ENCODE measurements at regions not wholly inside any gene's neighbourhood (a gene's known extent, or its start where the extent isn't known, plus 50 kb on each side); places are given as distances from the start of the nearest gene placed in this dataset.
A peak's percentile ranks its signal among the peaks of the same experiment; 100 is the strongest.

DNA sequence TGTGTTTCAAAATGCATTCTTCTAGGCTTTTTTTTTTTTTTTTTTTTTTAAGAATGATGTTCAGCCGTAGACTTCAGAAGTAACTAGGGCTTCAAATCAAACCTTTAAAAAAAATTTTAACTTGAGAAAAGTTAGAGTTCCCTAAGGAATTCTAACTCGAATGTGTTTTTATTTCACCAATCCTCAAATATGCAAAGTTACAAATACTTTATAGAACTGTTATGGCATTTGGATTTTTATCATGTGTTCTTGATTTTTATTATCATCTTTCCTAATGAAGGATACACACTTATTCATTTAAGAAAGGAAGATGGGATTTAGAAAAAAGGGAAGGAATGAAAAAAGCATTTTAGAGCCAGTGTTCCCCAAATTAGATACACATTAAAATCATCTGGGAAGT lies 200.6 kb upstream of the LDB2 start:
- Histone ChIP-seq H3K4me3 (ENCODE audit: low read depth, low read length) (no peak overlapping the region), H3K79me1 (ENCODE audit: low read length) (no peaks in the 10 kb centered on the region), H3K9me3 (ENCODE audit: insufficient read depth, low read depth, low read length) (no peaks in the 10 kb centered on the region), H2AK5ac (ENCODE audit: low read length) (no peak overlapping the region), H3K4me1 (ENCODE audit: control insufficient read depth in 1 of 2, insufficient read depth in 2 of 2, low read length in 2 of 2) (no peaks in the 10 kb centered on the region), H4K8ac (ENCODE audit: low read depth, low read length) (no peak overlapping the region), H2BK5ac (ENCODE audit: low read depth, low read length, poor library complexity) (no peak overlapping the region), H2AFZ (ENCODE audit: insufficient read depth, low read length, poor library complexity) (no peak overlapping the region), H3K36me3 (ENCODE audit: control insufficient read depth in 1 of 2, insufficient read depth in 2 of 2, low read length in 2 of 2) (no peaks in the 10 kb centered on the region), H3K23ac (ENCODE audit: low read length) (no peak overlapping the region), H3K9ac (ENCODE audit: low read length) (no peak overlapping the region), H3K4ac (ENCODE audit: low read depth, low read length) (no peak overlapping the region), H2BK12ac (ENCODE audit: low read length) (no peak overlapping the region), H3K27ac (ENCODE audit: low read depth, low read length) (no peak overlapping the region), H4K91ac (ENCODE audit: low read depth, low read length) (no peak overlapping the region), H3K14ac (ENCODE audit: low read length) (no peak overlapping the region), H3K18ac (ENCODE audit: low read length) (no peak overlapping the region), H3K27me3 (ENCODE audit: insufficient read depth, low read length) (no peaks in the 10 kb centered on the region), H4K12ac (ENCODE audit: low read depth, low read length) (no peak overlapping the region), H2BK120ac (ENCODE audit: insufficient read depth, low read length, poor library complexity) (no peak overlapping the region), H3K4me2 (ENCODE audit: low read length) (no peak overlapping the region), H3K79me2 (ENCODE audit: control insufficient read depth, insufficient read depth, low read length, poor library complexity) (no peaks in the 10 kb centered on the region)
- no peak for DNase-seq
- WGBS (ENCODE audit: extremely low coverage, insufficient coverage, insufficient read length): no CpG with 5 or more reads among the region's 2 CpGs

DNA sequence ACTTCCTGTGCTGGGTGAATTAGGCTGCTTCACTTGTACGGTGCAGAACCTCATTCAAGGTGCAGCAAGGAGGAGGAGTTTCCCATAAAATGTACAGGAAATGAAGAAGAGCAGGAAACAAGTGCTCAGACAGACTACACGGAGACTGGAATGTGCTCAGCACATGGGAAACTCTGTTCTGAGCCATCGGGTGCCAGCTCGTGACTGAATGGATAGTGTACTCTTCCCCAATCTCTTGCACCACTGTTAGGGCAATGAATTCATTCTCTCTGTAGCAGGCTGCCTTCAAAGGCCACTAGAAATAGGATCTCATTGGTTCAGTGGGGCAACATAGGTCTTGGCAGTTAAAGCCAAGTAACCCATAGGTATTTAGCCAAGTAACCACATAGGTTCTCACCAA lies 200.0 kb upstream of the LDB2 start:
- no peak overlapping the region for H3K27ac ChIP-seq (ENCODE audit: low read depth, low read length)
- H3K79me2 ChIP-seq (ENCODE audit: control insufficient read depth, insufficient read depth, low read length, poor library complexity): no peaks in the 10 kb centered on the region
- H3K79me1 ChIP-seq (ENCODE audit: low read length): no peaks in the 10 kb centered on the region
- H3K14ac ChIP-seq (ENCODE audit: low read length): no peak overlapping the region
- no peaks in the 10 kb centered on the region for H3K36me3 ChIP-seq (ENCODE audit: control insufficient read depth in 1 of 2, insufficient read depth in 2 of 2, low read length in 2 of 2)
- H3K9ac ChIP-seq (ENCODE audit: low read length): no peak overlapping the region
- H4K12ac ChIP-seq (ENCODE audit: low read depth, low read length): no peak overlapping the region
- no peak overlapping the region for H3K23ac ChIP-seq (ENCODE audit: low read length)
- no peak overlapping the region for H4K8ac ChIP-seq (ENCODE audit: low read depth, low read length)
- no peak overlapping the region for H2BK12ac ChIP-seq (ENCODE audit: low read length)
- H3K4me3 ChIP-seq (ENCODE audit: low read depth, low read length): no peak overlapping the region
- no peak overlapping the region for H4K91ac ChIP-seq (ENCODE audit: low read depth, low read length)
- H2BK5ac ChIP-seq (ENCODE audit: low read depth, low read length, poor library complexity): no peak overlapping the region
- H3K4me2 ChIP-seq (ENCODE audit: low read length): no peak overlapping the region
- H3K4ac ChIP-seq (ENCODE audit: low read depth, low read length): no peak overlapping the region
- no peak overlapping the region for H2AK5ac ChIP-seq (ENCODE audit: low read length)
- no peaks in the 10 kb centered on the region for H3K27me3 ChIP-seq (ENCODE audit: insufficient read depth, low read length)
- H2AFZ ChIP-seq (ENCODE audit: insufficient read depth, low read length, poor library complexity): no peak overlapping the region
- WGBS (ENCODE audit: extremely low coverage, insufficient coverage, insufficient read length): no CpG with 5 or more reads among the region's 4 CpGs
- DNase-seq: no peak
- H3K4me1 ChIP-seq (ENCODE audit: control insufficient read depth in 1 of 2, insufficient read depth in 2 of 2, low read length in 2 of 2): no peaks in the 10 kb centered on the region
- H3K9me3 ChIP-seq (ENCODE audit: insufficient read depth, low read depth, low read length): no peaks in the 10 kb centered on the region
- no peak overlapping the region for H2BK120ac ChIP-seq (ENCODE audit: insufficient read depth, low read length, poor library complexity)
- no peak overlapping the region for H3K18ac ChIP-seq (ENCODE audit: low read length)

DNA sequence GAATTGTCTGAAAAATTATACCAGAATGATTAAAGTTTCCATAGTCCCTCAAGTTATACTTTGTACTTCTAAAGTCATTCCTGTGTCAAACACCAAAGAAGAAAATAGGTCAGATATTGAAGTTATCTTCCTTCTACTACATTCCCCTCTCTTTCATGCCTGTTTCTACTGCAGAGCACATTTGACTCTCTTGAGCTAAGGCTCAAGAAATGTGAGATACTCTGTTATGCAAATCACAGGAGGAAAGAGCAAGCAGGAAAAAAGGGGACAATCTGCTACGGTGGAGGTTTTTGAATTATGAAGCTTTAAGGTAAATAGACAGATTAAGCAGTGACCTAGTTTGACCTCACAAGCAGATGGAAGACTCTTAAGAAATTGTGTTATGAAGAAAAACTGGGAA lies 198.9 kb upstream of the LDB2 start:
- no peak overlapping the region for H3K23ac ChIP-seq (ENCODE audit: low read length)
- no CpG with 5 or more reads among the region's 1 CpG for WGBS (ENCODE audit: extremely low coverage, insufficient coverage, insufficient read length)
- no peak overlapping the region for H3K4me3 ChIP-seq (ENCODE audit: low read depth, low read length)
- no peaks in the 10 kb centered on the region for H3K79me2 ChIP-seq (ENCODE audit: control insufficient read depth, insufficient read depth, low read length, poor library complexity)
- no peaks in the 10 kb centered on the region for H3K9me3 ChIP-seq (ENCODE audit: insufficient read depth, low read depth, low read length)
- H3K27me3 ChIP-seq (ENCODE audit: insufficient read depth, low read length): no peaks in the 10 kb centered on the region
- H4K12ac ChIP-seq (ENCODE audit: low read depth, low read length): no peak overlapping the region
- H3K18ac ChIP-seq (ENCODE audit: low read length): no peak overlapping the region
- no peak overlapping the region for H3K4me2 ChIP-seq (ENCODE audit: low read length)
- H3K14ac ChIP-seq (ENCODE audit: low read length): no peak overlapping the region
- H3K27ac ChIP-seq (ENCODE audit: low read depth, low read length): no peak overlapping the region
- no peak overlapping the region for H2BK5ac ChIP-seq (ENCODE audit: low read depth, low read length, poor library complexity)
- DNase-seq: no peak
- H2AFZ ChIP-seq (ENCODE audit: insufficient read depth, low read length, poor library complexity): no peak overlapping the region
- no peaks in the 10 kb centered on the region for H3K36me3 ChIP-seq (ENCODE audit: control insufficient read depth in 1 of 2, insufficient read depth in 2 of 2, low read length in 2 of 2)
- H4K8ac ChIP-seq (ENCODE audit: low read depth, low read length): no peak overlapping the region
- no peak overlapping the region for H3K9ac ChIP-seq (ENCODE audit: low read length)
- H3K4ac ChIP-seq (ENCODE audit: low read depth, low read length): no peak overlapping the region
- H4K91ac ChIP-seq (ENCODE audit: low read depth, low read length): no peak overlapping the region
- H3K79me1 ChIP-seq (ENCODE audit: low read length): no peaks in the 10 kb centered on the region
- no peak overlapping the region for H2BK120ac ChIP-seq (ENCODE audit: insufficient read depth, low read length, poor library complexity)
- no peaks in the 10 kb centered on the region for H3K4me1 ChIP-seq (ENCODE audit: control insufficient read depth in 1 of 2, insufficient read depth in 2 of 2, low read length in 2 of 2)
- no peak overlapping the region for H2AK5ac ChIP-seq (ENCODE audit: low read length)
- no peak overlapping the region for H2BK12ac ChIP-seq (ENCODE audit: low read length)

DNA sequence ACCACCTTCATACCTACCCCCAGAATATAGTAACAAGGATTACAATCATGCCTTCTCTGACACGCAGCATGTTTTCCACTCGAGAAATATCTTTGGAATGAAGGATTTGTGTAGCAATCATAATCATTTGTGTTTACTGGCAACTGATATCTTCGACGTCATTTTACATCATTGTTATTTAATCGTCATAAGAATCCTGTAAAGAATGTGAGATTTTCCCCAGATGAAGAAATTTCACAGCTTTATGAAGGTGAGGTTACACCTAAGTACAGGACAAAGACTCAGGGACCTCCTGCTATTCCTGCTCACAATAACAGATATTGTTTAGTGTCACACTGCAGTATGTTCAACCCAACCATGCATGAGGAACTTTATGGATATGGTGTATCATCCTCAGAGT lies 198.2 kb upstream of the LDB2 start:
- Histone ChIP-seq H3K4me3 (ENCODE audit: low read depth, low read length) (no peak overlapping the region), H2BK5ac (ENCODE audit: low read depth, low read length, poor library complexity) (no peak overlapping the region), H3K36me3 (ENCODE audit: control insufficient read depth in 1 of 2, insufficient read depth in 2 of 2, low read length in 2 of 2) (no peaks in the 10 kb centered on the region), H3K23ac (ENCODE audit: low read length) (no peak overlapping the region), H3K79me1 (ENCODE audit: low read length) (no peaks in the 10 kb centered on the region), H2BK120ac (ENCODE audit: insufficient read depth, low read length, poor library complexity) (no peak overlapping the region), H3K79me2 (ENCODE audit: control insufficient read depth, insufficient read depth, low read length, poor library complexity) (no peaks in the 10 kb centered on the region), H2BK12ac (ENCODE audit: low read length) (no peak overlapping the region), H3K27ac (ENCODE audit: low read depth, low read length) (no peak overlapping the region), H3K4me2 (ENCODE audit: low read length) (no peak overlapping the region), H4K8ac (ENCODE audit: low read depth, low read length) (no peak overlapping the region), H3K18ac (ENCODE audit: low read length) (no peak overlapping the region), H3K4ac (ENCODE audit: low read depth, low read length) (no peak overlapping the region), H3K9me3 (ENCODE audit: insufficient read depth, low read depth, low read length) (no peaks in the 10 kb centered on the region), H4K12ac (ENCODE audit: low read depth, low read length) (no peak overlapping the region), H2AFZ (ENCODE audit: insufficient read depth, low read length, poor library complexity) (no peak overlapping the region), H4K91ac (ENCODE audit: low read depth, low read length) (no peak overlapping the region), H3K4me1 (ENCODE audit: control insufficient read depth in 1 of 2, insufficient read depth in 2 of 2, low read length in 2 of 2) (no peaks in the 10 kb centered on the region), H3K14ac (ENCODE audit: low read length) (no peak overlapping the region), H3K27me3 (ENCODE audit: insufficient read depth, low read length) (no peaks in the 10 kb centered on the region), H2AK5ac (ENCODE audit: low read length) (no peak overlapping the region), H3K9ac (ENCODE audit: low read length) (no peak overlapping the region)
- peak in 1 of 2 donors; percentile 57 for DNase-seq
- WGBS (ENCODE audit: extremely low coverage, insufficient coverage, insufficient read length): no CpG with 5 or more reads among the region's 5 CpGs
